HG03097 (cell line): ENCODE measurements at regions not wholly inside any gene's neighbourhood (a gene's known extent, or its start where the extent isn't known, plus 50 kb on each side); places are given as distances from the start of the nearest gene placed in this dataset.
"Not testable (repeated sequence)": the region's sequence is repeated elsewhere in the genome, so short reads cannot be mapped to it uniquely, and the experiment has no call there.

Experiments used
- ATAC-seq: cut with Tn5 transposase; IDR thresholded peaks from one replicate; pipeline ENCODE4 v1.9.1; 2021; ENCODE audit not compliant: unreplicated experiment, low FRiP score

DNA sequence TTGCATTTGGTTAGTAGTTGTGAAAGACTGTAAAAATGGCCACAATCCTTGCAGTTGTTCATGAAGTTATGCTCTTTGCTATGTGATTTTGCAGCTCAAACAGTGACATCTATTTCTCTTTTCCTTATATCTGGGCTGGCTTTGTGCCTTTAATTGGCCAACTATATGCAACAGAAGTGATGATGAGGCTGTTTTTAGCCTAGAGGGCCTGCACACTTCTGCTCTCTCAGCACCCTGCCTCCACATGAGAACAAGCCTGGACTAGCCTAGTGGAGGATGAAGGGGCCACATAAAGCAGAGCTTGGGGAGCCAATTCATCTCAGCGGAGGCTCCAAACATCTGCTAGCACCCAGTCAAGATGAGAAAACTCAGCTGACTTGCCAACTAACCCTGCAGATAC lies 339.8 kb downstream of the OMA1 start:
- ATAC-seq, result no peak

- ATAC-seq, result no peak
Observed at GRCh38 chr1:58204284-58204683, 342.2 kb downstream of the OMA1 start.

GRCh38 chr1:58201492-58202106 lies 344.9 kb downstream of the OMA1 start:
- no peak for ATAC-seq

- ATAC-seq, result no peak
Observed at GRCh38 chr1:58200437-58200836, 346.1 kb downstream of the OMA1 start.

DNA sequence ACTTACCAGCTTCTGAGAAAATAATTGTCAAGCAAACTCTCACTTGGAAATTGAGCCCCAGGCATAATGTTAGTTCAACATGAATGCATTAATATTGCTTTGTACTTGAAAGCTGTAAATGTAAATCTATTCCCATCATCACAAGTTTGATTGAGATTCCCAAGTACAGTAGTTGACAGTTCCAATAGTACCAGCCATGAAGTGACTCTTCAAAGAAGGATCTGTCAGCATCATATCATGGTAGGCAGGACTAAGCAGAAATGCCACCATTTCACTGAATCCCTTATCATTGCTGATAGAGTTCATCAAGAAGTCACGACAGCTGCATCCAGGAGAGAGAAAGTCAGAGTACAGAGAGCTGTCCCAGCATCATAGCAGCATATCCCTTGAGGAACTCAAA lies 348.7 kb downstream of the OMA1 start:
- no peak for ATAC-seq

GRCh38 chr1:58190267-58190988 lies 356.1 kb downstream of the OMA1 start:
- no peak for ATAC-seq

- no peak for ATAC-seq
Observed at GRCh38 chr1:58189453-58189852, 357.1 kb downstream of the OMA1 start.

DNA sequence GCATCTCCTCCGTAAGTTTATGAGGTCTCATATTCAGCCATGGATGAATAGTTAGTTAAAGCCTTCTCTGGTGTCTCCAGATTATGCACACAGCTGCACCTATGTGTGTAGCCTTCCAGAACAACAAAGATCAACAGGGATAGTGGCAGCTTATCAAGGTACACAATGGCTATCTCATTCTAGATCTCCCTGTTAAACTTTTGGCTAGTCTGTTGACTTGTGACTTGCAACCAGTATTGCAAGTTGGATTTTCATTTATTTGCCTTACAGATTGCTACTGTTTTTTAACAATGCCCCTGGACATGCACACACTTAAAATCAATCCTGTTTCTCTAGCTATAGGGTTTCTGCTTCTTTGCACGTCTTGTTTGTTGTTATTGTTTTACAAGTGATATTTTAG lies 363.2 kb downstream of the OMA1 start:
- no peak for ATAC-seq

DNA sequence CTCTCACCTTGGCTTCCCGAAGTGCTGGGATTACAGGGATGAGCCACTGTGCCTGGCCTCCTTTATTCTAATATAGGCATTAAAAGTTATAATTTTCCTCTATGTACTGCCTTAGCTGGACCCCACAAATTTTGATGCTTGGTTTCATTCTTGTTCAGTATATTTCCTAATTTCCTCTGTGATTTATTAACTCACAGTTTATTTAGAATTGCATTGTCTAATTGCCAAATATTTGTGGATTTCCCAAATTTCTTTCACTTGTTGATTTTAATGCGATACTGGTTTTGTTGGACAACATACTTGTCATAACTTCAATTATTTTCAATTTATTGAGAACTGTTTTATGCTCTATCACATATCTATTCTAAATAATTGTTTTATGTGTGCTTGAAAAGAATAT lies 366.0 kb downstream of the OMA1 start:
- no peak for ATAC-seq

DNA sequence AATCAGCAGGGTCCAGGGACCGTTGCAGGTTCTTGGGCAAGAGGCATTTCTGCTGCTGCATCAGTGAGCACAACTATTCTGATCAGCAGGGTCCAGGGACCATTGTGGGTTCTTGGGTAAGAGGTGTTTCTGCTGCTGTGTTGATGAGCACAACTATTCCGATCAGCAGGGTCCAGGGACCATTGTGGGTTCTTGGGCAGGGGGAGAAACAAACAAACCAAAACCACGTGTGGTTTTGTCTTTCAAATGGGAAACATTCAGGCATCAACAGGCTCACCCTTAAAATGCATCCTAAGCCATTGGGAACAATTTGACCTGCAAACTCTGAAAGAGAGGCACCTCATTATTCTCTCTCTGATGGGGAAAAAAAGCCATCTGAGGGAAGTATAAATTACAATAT lies 377.4 kb downstream of the OMA1 start:
- not testable (repeated sequence) for ATAC-seq

GRCh38 chr1:58167131-58167530 lies 379.4 kb downstream of the OMA1 start:
- ATAC-seq, result not testable (repeated sequence)

DNA sequence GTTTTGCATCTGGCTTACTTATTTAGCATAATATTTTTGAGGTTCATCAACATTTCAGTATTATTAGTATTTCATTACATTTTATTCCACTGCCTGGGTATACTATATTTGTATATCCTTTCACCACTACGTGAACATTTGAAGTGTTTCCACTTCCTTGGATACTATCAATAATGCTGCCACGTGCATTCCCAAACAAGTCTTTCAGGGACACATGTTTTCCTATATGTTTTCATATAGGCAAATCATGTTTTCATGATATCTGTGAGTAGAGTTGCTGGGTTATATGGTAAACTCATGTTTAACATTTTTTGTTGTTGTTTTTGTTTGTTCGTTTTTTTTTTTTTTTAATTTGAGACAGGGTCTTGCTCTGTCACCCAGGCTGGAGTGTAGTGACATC lies 380.1 kb downstream of the OMA1 start:
- ATAC-seq, result no peak

- no peak for ATAC-seq
Observed at GRCh38 chr1:58165073-58165472, 381.5 kb downstream of the OMA1 start.

DNA sequence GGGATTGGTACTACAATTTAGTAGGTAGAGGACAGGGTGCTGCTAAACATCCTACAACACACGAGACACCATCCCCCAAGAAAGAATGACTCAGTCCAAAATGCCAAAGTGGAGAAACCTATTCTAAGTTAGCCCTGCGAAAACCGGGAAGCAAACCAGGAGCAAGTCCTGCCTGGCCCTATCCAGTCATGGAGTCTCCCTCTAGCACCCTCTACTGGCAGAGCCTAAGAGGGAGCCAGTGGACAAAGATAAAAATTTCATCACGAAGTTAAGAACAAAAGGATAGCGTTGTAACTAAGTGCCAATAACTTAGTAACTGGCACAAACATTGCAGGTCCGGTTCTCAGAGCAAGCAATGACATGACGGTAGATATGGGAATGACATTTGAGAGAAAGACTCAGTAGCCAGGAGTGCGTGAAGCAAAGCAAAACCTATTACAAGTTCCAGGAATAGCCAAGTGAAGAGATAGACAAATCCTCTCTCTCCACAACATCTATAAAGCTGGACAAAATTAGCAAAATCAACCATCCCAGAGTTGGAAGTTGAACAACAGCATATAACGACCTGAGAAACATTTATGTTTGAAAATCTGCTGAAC lies 383.5 kb downstream of the OMA1 start:
- ATAC-seq, result no peak

GRCh38 chr1:58159434-58159830 lies 387.1 kb downstream of the OMA1 start:
- no peak for ATAC-seq

- ATAC-seq, result no peak
Observed at GRCh38 chr1:58158506-58159433, 387.8 kb downstream of the OMA1 start.

DNA sequence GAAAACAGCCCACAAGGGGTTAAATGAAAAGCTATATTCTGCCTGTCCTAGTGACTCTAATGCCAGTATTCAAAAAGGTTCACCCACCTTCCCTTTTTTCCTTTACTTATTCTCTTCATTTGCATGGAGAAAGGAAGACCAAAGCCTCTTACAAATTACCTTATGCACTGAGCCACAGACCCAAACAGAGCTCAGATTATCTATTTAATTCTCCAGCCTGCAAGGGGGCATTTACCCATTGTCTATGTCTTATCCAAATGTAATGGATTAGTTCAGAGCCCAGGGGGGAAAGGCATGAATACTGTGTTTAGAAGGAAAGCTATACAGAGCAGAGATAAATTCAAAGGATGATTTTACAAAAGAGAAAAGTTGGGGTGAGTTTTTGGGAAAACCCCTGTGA lies 388.5 kb downstream of the OMA1 start:
- ATAC-seq, result no peak

- ATAC-seq, result no peak
Observed at GRCh38 chr1:58157256-58157655, 389.3 kb downstream of the OMA1 start.

DNA sequence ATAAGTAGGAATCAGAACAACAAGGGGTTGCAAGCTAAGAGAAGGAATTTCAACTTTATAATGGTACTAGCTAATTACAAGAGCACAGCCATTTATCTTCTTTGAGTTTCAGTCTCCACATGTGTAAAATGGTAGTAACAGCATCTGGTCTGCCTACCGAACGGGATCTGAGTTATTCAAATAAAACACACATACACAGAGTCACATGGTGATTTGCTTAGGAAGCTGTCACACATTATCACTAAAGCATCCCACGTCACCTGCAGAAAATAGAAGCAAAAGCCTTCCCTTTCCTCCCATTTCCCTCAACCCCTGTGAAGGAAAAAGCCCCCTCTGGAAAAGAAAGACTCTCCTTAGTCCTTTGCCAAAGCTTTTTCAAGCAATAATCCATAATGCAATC lies 389.7 kb downstream of the OMA1 start:
- no peak for ATAC-seq

GRCh38 chr1:58156124-58156468 lies 390.4 kb downstream of the OMA1 start:
- no peak for ATAC-seq

GRCh38 chr1:58155418-58156123 lies 391.0 kb downstream of the OMA1 start:
- ATAC-seq, result no peak
